Esophagus muscularis mucosa (tissue), 3 donors: ENCODE measurements at regions not wholly inside any gene's neighbourhood (a gene's known extent, or its start where the extent isn't known, plus 50 kb on each side); places are given as distances from the start of the nearest gene placed in this dataset.

Experiments
- CTCF ChIP-seq, 3 experiments: fragments of 200-600 bp in 2 of 3; fragments of 450-650 bp in 1 of 3; sonication (generic) in 2 of 3; IDR thresholded peaks; one replicate each; pipeline ENCODE4 v1.5.1; 2017 to 2019; ENCODE audit warnings: antibody characterized with exemption in 3 of 3, mild to moderate bottlenecking in 2 of 3, moderate library complexity in 1 of 3
- POLR2A ChIP-seq: fragments of 450-650 bp; IDR thresholded peaks from one replicate; pipeline ENCODE4 v1.6.1; 2017; ENCODE audit warnings: antibody characterized with exemption, moderate library complexity, mild to moderate bottlenecking, low read depth
- POLR2AphosphoS5 ChIP-seq, 2 donors: sonication (generic); formaldehyde crosslinking; IDR thresholded peaks; one replicate each; pipeline ENCODE4 v1.6.1; 2017; ENCODE audit warnings: antibody characterized with exemption in 2 of 2

GRCh38 chr5:67317603-67318002 is 121.0 kb upstream of the CD180 start:
- no peak for TF ChIP-seq POLR2A
- TF ChIP-seq CTCF (IDR thresholded peaks at IDR 0.05): no peak
- TF ChIP-seq POLR2AphosphoS5 (IDR thresholded peaks at IDR 0.05): no peak
